HUES6 (cell line): ENCODE measurements at regions not wholly inside any gene's neighbourhood (a gene's known extent, or its start where the extent isn't known, plus 50 kb on each side); places are given as distances from the start of the nearest gene placed in this dataset.

Experiments used
- H3K27ac ChIP-seq: 2 replicates; pipeline ENCODE4 v1.7.0; 2013; ENCODE audit warnings: low read depth, mild to moderate bottlenecking, low read length, inconsistent platforms
- H3K27me3 ChIP-seq: 2 replicates; pipeline ENCODE4 v1.6.1; 2013; ENCODE audit warnings: low read length; ENCODE audit not compliant: control insufficient read depth, insufficient read depth
- H3K36me3 ChIP-seq: 2 replicates; pipeline ENCODE4 v1.6.1; 2013; ENCODE audit warnings: low read length; ENCODE audit not compliant: control insufficient read depth, insufficient read depth
- H3K4me1 ChIP-seq: 2 replicates; pipeline ENCODE4 v1.6.1; 2013; ENCODE audit warnings: low read length; ENCODE audit not compliant: control insufficient read depth, insufficient read depth
- H3K4me3 ChIP-seq: 2 replicates; pipeline ENCODE4 v1.5.1; 2013; ENCODE audit warnings: low read depth, low read length
- H3K9ac ChIP-seq: one replicate; pipeline ENCODE4 v1.6.1; 2013; ENCODE audit warnings: mild to moderate bottlenecking, low read length
- H3K9me3 ChIP-seq: 2 replicates; pipeline ENCODE4 v1.6.1; 2013; ENCODE audit warnings: low read depth, low read length; ENCODE audit not compliant: control insufficient read depth, insufficient read depth

GRCh38 chr1:60868901-60869663, 213.3 kb upstream of the NFIA start:
- no peaks in the 10 kb centered on the region for H3K27me3 ChIP-seq
- H3K27ac ChIP-seq, result no peak overlapping the region
- H3K9ac ChIP-seq, result no peak overlapping the region
- H3K36me3 ChIP-seq, result no peaks in the 10 kb centered on the region
- H3K9me3 ChIP-seq, result no peaks in the 10 kb centered on the region
- H3K4me3 ChIP-seq, result no peak overlapping the region
- H3K4me1 ChIP-seq, result peaks cover 31% of the 10 kb centered on the region

GRCh38 chr1:60867782-60868181, 214.6 kb upstream of the NFIA start:
- H3K27me3 ChIP-seq, result no peaks in the 10 kb centered on the region
- H3K27ac ChIP-seq, result no peak overlapping the region
- H3K9ac ChIP-seq, result no peak overlapping the region
- H3K4me1 ChIP-seq, result peaks cover 32% of the 10 kb centered on the region
- no peaks in the 10 kb centered on the region for H3K9me3 ChIP-seq
- no peak overlapping the region for H3K4me3 ChIP-seq
- H3K36me3 ChIP-seq, result no peaks in the 10 kb centered on the region

GRCh38 chr1:60866917-60867531, 215.3 kb upstream of the NFIA start:
- Histone ChIP-seq H3K27me3 (no peaks in the 10 kb centered on the region), H3K4me1 (peaks cover 38% of the 10 kb centered on the region), H3K27ac (no peak overlapping the region), H3K4me3 (no peak overlapping the region), H3K9ac (no peak overlapping the region), H3K9me3 (no peaks in the 10 kb centered on the region), H3K36me3 (no peaks in the 10 kb centered on the region)

- Histone ChIP-seq H3K27me3 (no peaks in the 10 kb centered on the region), H3K9me3 (no peaks in the 10 kb centered on the region), H3K9ac (no peak overlapping the region)
Observed at GRCh38 chr1:60866226-60866900, 216.0 kb upstream of the NFIA start.

GRCh38 chr1:60865166-60865565, 217.2 kb upstream of the NFIA start:
- H3K4me1 ChIP-seq, result peaks cover 31% of the 10 kb centered on the region

More at GRCh38 chr1:60866226-60866900, 216.0 kb upstream of the NFIA start:
- H3K4me1 ChIP-seq, result peaks cover 42% of the 10 kb centered on the region
- no peaks in the 10 kb centered on the region for H3K36me3 ChIP-seq
- H3K27ac ChIP-seq, result no peak overlapping the region
- H3K4me3 ChIP-seq, result no peak overlapping the region

GRCh38 chr1:60864722-60865121, 217.6 kb upstream of the NFIA start:
- H3K36me3 ChIP-seq, result no peaks in the 10 kb centered on the region
- H3K27ac ChIP-seq, result no peak overlapping the region
- H3K27me3 ChIP-seq, result no peaks in the 10 kb centered on the region
- H3K4me1 ChIP-seq, result peaks cover 31% of the 10 kb centered on the region
- no peak overlapping the region for H3K9ac ChIP-seq
- no peak overlapping the region for H3K4me3 ChIP-seq
- no peaks in the 10 kb centered on the region for H3K9me3 ChIP-seq

More at GRCh38 chr1:60865166-60865565, 217.2 kb upstream of the NFIA start:
- Histone ChIP-seq H3K36me3 (no peaks in the 10 kb centered on the region), H3K9ac (no peak overlapping the region), H3K9me3 (no peaks in the 10 kb centered on the region), H3K4me3 (no peak overlapping the region), H3K27ac (no peak overlapping the region), H3K27me3 (no peaks in the 10 kb centered on the region)

GRCh38 chr1:60863131-60863530, 219.2 kb upstream of the NFIA start:
- H3K4me1 ChIP-seq, result peaks cover 27% of the 10 kb centered on the region
- no peak overlapping the region for H3K9ac ChIP-seq
- no peak overlapping the region for H3K4me3 ChIP-seq
- H3K27ac ChIP-seq, result no peak overlapping the region
- H3K9me3 ChIP-seq, result no peaks in the 10 kb centered on the region
- no peaks in the 10 kb centered on the region for H3K36me3 ChIP-seq
- H3K27me3 ChIP-seq, result no peaks in the 10 kb centered on the region

- no peak overlapping the region for H3K4me3 ChIP-seq
Observed at GRCh38 chr1:60861961-60862567, 220.3 kb upstream of the NFIA start.

GRCh38 chr1:60859111-60859510, 223.2 kb upstream of the NFIA start:
- Histone ChIP-seq H3K36me3 (no peaks in the 10 kb centered on the region), H3K4me1 (peaks cover 11% of the 10 kb centered on the region), H3K9me3 (no peaks in the 10 kb centered on the region), H3K27ac (no peak overlapping the region), H3K4me3 (no peak overlapping the region), H3K27me3 (no peaks in the 10 kb centered on the region), H3K9ac (no peak overlapping the region)

More at GRCh38 chr1:60861961-60862567, 220.3 kb upstream of the NFIA start:
- Histone ChIP-seq H3K27me3 (no peaks in the 10 kb centered on the region), H3K4me1 (peaks cover 18% of the 10 kb centered on the region), H3K36me3 (no peaks in the 10 kb centered on the region), H3K9ac (no peak overlapping the region), H3K9me3 (no peaks in the 10 kb centered on the region), H3K27ac (no peak overlapping the region)

- Histone ChIP-seq H3K9me3 (no peaks in the 10 kb centered on the region), H3K27ac (no peak overlapping the region), H3K9ac (no peak overlapping the region), H3K4me3 (no peak overlapping the region), H3K27me3 (no peaks in the 10 kb centered on the region), H3K36me3 (no peaks in the 10 kb centered on the region), H3K4me1 (peaks cover 11% of the 10 kb centered on the region)
Observed at GRCh38 chr1:60857851-60858250, 224.5 kb upstream of the NFIA start.
